HG02678 (cell line): ENCODE measurements at regions not wholly inside any gene's neighbourhood (a gene's known extent, or its start where the extent isn't known, plus 50 kb on each side); places are given as distances from the start of the nearest gene placed in this dataset.

Experiments
- ATAC-seq: cut with Tn5 transposase; IDR thresholded peaks from one replicate; pipeline ENCODE4 v1.9.1; 2021; ENCODE audit warnings: mild to moderate bottlenecking, moderate library complexity; ENCODE audit not compliant: unreplicated experiment

- no peak for ATAC-seq
Observed at GRCh38 chr21:28261298-28261697, 731.4 kb downstream of the LTN1 start.

- ATAC-seq: no peak
Observed at GRCh38 chr21:28257276-28257675, 735.4 kb downstream of the LTN1 start.

- no peak for ATAC-seq
Observed at GRCh38 chr21:28256837-28257236, 735.8 kb downstream of the LTN1 start.

GRCh38 chr21:28256420-28256831 lies 736.3 kb downstream of the LTN1 start:
- no peak for ATAC-seq

- ATAC-seq: no peak
Observed at GRCh38 chr21:28253961-28254360, 738.7 kb downstream of the LTN1 start.

GRCh38 chr21:28253338-28253737 lies 739.3 kb downstream of the LTN1 start:
- ATAC-seq: no peak

GRCh38 chr21:28252928-28253327 lies 739.7 kb downstream of the LTN1 start:
- no peak for ATAC-seq

GRCh38 chr21:28250946-28251345 lies 741.7 kb downstream of the LTN1 start:
- no peak for ATAC-seq

GRCh38 chr21:28247454-28248020 lies 745.1 kb downstream of the LTN1 start:
- ATAC-seq: no peak

- ATAC-seq: no peak
Observed at GRCh38 chr21:28240586-28240985, 752.1 kb downstream of the LTN1 start.

GRCh38 chr21:28239340-28239739 lies 753.3 kb downstream of the LTN1 start:
- no peak for ATAC-seq

GRCh38 chr21:28237661-28238060 lies 755.0 kb downstream of the LTN1 start:
- ATAC-seq: no peak

GRCh38 chr21:28235169-28235895 lies 757.3 kb downstream of the LTN1 start:
- ATAC-seq: no peak

- ATAC-seq: no peak
Observed at GRCh38 chr21:28234326-28234725, 758.4 kb downstream of the LTN1 start.

- ATAC-seq: no peak
Observed at GRCh38 chr21:28233536-28234220, 759.0 kb downstream of the LTN1 start.

- no peak for ATAC-seq
Observed at GRCh38 chr21:28230559-28230958, 762.1 kb downstream of the LTN1 start.

GRCh38 chr21:28229814-28230213 lies 762.9 kb downstream of the LTN1 start:
- no peak for ATAC-seq

GRCh38 chr21:28228636-28228995 lies 764.1 kb downstream of the LTN1 start:
- no peak for ATAC-seq

GRCh38 chr21:28227881-28228635 lies 764.6 kb downstream of the LTN1 start:
- ATAC-seq: no peak

- no peak for ATAC-seq
Observed at GRCh38 chr21:28226563-28226962, 766.1 kb downstream of the LTN1 start.

GRCh38 chr21:28224191-28224726 lies 768.4 kb downstream of the LTN1 start:
- ATAC-seq: no peak
